NCI-H2196 (cell line): ENCODE measurements at regions not wholly inside any gene's neighbourhood (a gene's known extent, or its start where the extent isn't known, plus 50 kb on each side); places are given as distances from the start of the nearest gene placed in this dataset.
"Not testable (repeated sequence)": the region's sequence is repeated elsewhere in the genome, so short reads cannot be mapped to it uniquely, and the experiment has no call there.

ENCODE experiments used
- DNase-seq: peaks from one replicate; lab custom pipeline; 2025; ENCODE audit not compliant: unreplicated experiment; lab: John Stamatoyannopoulos, UW

- DNase-seq, result no peak
These were observed 170.1 kb downstream of the RPRM start for GRCh38 chr2:153308466-153308865.

DNA sequence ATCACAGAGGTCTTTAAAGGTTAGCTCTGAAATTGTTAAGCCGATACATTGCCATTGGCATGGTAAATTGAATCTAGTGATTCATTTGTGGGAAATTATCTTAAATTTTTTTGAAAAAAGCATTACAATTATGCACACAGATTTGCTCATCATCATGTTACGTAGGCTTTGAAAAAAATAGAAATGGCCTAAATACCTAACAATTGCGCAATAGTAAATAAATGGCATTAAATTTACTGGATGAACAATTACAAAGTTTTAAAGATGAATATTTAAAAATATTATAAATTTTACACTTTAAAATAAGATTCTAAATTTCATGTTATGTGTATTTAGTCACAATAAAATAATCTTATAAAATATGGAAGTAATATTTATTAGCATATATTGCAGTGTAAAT, 171.3 kb downstream of the RPRM start:
- DNase-seq, result no peak

GRCh38 chr2:153299809-153300208, 178.8 kb downstream of the RPRM start:
- no peak for DNase-seq

GRCh38 chr2:153299217-153299616, 179.3 kb downstream of the RPRM start:
- no peak for DNase-seq

- DNase-seq, result no peak
These were observed 184.3 kb downstream of the RPRM start for GRCh38 chr2:153294199-153294786.

- DNase-seq, result no peak
These were observed 186.8 kb downstream of the RPRM start for GRCh38 chr2:153291718-153292117.

DNA sequence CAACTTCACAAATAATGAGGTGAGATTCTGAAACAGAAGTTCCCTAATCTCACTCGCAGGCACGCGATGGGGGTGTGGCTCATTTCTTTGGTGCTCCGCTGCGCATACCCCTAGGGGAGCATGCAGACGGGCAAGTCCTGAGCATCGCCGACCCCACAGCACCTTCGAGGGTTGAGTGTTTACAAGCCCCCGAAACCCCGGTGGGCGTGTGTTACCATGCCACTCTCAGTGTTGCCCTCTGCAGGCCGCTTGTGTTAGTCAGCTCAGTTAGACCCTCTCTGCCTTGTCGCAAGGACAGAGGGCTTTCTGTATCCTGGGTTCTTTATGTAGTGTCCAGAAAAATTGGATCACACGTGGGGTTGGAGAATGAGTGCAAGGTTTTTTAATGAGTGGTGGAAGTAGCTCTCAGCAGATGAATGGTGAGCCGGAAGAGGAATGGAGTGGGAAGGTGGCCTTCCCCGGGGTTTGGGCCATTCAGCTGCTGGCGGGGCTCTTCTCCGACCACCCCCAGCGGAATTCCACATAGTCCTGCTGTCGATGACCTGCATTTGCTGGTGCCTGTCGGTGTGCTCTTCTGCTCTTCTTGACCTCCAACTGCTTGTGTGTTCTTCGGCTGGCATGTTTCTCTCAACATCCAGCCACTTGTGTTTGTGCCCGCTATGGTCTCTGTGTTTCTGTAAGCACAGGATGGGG, 191.3 kb downstream of the RPRM start:
- DNase-seq, result no peak

DNA sequence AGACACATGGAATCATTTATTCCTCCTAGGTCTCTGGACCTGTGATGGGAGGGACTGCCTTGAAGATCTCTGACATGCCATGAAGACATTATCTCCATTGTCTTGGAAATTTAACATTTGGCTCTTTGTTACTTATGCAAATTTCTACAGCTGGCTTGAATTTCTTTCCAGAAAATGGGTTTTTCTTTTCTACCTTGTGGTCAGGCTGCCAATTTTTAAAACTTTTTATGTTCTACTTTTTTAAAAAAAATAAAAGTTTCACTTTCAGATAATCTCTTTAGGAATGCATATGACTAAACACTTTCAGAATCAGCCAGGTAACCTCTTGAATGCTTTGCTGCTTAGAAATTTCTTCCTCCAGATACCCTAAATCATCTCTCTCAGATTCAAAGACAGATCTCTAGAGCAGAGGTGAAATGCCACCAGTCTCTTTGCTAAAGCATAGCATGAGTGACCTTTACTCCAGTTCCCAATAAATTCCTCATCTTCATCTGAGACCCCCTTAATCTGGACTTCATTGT, 209.6 kb downstream of the RPRM start:
- DNase-seq, result no peak

DNA sequence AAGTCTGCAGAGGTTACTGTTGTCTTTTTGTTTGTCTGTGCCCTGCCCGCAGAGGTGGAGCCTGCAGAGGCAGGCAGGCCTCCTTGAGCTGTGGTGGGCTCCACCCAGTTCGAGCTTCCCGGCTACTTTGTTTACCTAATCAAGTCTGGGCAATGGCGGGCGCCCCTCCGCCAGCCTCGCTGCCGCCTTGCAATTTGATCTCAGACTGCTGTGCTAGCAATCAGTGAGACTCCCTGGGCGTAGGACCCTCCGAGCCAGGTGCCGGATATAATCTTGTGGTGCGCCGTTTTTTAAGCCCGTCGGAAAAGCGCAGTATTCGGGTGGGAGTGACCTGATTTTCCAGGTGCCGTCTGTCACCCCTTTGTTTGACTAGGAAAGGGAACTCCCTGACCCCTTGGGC, 221.7 kb downstream of the RPRM start:
- not testable (repeated sequence) for DNase-seq

- not testable (repeated sequence) for DNase-seq
These were observed 231.9 kb downstream of the RPRM start for GRCh38 chr2:153246636-153247035.

DNA sequence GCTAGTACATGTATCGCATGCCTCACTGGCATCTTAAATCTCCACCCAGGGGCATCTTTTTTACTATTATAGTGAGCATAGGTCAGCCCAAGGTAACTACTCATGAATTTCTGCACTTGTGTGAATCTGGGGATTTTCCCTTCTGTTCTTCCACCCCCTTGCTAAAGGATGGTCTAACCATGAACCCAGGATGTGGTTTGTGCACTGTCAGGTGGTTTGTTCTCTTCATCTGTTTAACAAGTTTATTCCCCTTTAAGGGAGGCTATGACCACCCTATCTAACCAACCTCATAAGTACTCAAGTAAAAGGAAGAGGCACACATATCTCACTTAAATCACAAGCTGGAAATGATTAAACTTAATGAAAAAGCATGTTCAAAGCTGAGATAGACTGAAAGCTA, 243.0 kb downstream of the RPRM start:
- DNase-seq, result no peak

DNA sequence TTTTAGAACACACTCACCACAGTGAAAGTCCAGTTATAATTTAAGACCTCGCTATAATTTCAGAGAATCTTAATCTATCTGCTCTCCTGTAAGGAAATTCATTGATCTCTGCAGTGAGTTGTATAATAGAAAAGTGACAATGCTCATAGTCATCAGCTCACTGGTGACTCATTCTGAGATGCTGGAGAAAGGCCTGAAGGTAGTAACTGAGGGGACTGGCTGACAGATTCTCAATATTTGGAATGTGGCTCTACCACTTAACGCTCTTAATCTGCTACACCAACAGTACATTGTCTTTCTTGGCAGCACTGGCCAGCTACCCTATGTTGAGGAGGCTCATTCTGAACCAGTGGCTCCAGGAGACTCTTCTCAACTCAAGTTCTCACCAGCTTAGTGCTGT, 246.1 kb downstream of the RPRM start:
- DNase-seq, result no peak

DNA sequence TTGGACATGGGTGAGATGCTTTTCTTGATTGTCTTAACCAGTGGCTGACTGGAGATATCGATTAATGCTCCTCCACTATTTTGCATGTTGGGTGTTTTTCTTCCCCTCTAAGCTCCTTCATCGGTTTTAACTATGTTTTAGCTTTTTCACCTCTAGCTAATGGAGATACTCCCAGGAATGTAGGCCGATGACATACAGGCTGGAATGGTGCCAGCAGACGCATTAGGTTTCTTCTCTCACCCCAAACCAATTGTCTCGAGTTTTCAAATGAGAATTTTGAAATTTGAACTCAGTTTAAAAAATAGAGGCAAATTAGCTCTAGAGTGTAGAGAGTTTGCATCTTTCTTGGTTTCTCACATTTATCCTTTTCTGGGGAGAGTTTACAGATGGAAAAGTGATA, 247.6 kb downstream of the RPRM start:
- DNase-seq, result no peak

- no peak for DNase-seq
These were observed 249.7 kb downstream of the RPRM start for GRCh38 chr2:153228904-153229303.

GRCh38 chr2:153227981-153228380, 250.6 kb downstream of the RPRM start:
- DNase-seq, result no peak

DNA sequence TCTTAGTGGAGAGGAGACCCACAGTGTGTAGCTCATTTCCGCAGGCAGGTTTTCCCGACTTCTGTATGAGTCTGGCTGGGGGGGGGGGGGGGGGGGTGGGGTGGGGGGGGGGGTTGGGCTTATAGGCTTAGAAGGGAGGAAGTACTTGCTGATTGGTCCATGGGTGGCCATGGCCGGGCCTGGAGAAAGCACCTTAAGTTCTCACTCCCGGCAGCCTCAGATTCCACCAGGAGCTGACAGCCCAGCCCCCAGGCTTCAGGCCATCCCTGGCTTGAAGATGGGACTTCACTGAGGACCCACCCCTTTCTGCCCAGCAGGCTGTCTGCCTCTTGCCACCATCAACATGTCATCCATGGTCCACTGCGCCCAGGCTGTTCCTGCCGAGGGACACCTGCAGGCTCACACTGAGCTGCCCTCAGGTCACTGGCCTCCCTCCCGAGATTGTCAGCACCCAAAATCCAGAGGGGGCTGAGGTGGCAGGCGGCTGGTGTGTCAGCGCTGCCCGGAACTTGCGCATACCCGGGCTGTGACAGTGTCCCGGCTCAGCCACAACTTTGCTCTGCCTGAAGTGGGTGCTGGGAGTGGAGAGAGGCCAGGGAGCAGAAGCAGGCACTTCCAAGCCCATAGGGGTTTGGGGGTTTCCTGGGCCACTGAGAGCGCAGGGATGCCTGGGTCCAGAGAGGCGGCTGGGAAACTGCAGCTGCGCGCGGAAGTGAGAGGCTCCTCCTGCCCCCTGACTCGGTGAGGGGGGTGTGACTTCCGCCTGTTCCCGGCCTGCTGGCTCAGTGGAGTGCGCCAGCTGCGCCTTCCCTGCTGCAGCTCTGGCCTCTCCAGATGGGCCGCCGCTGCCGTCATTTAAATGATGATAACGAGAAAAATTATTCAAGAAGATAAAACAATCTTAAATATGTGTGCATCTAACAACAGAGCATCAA, 256.1 kb downstream of the RPRM start:
- DNase-seq, result no peak

GRCh38 chr2:153221506-153221905, 257.1 kb downstream of the RPRM start:
- no peak for DNase-seq

- no peak for DNase-seq
These were observed 257.5 kb downstream of the RPRM start for GRCh38 chr2:153221087-153221486.

DNA sequence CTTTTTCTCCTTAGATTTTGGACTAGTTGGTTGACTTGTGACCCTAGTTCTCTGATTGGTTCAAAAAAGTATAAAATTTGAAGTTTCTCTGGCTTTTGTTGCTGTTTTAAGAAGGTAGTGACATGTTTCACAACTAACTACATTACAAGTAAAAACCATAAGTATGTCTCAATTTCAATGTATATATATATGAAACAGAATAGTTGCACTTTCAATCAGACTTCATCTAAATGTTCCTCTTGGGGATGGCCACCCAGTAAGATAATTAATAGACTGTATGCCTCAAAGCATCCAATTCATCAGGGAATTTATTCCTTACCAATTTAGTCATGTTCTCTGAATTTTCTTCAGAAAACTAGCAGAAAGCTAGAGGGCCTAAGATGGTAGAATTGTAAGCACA, 259.7 kb downstream of the RPRM start:
- no peak for DNase-seq

- no peak for DNase-seq
These were observed 264.2 kb downstream of the RPRM start for GRCh38 chr2:153214337-153214736.

GRCh38 chr2:153213022-153213421, 265.5 kb downstream of the RPRM start:
- DNase-seq, result no peak
